NCI-H146 (cell line): ENCODE measurements at regions not wholly inside any gene's neighbourhood (a gene's known extent, or its start where the extent isn't known, plus 50 kb on each side); places are given as distances from the start of the nearest gene placed in this dataset.

Experiments used
- DNase-seq: peaks from one replicate; lab custom pipeline; 2025; lab: John Stamatoyannopoulos, UW

GRCh38 chr2:66691031-66691965 is 256.4 kb downstream of the MEIS1 start:
- DNase-seq, result no peak

- no peak for DNase-seq
Observed at GRCh38 chr2:66692521-66693054, 257.7 kb downstream of the MEIS1 start.

GRCh38 chr2:66693076-66693965 is 258.4 kb downstream of the MEIS1 start:
- DNase-seq, result no peak

- no peak for DNase-seq
Observed at GRCh38 chr2:66694087-66694860, 259.3 kb downstream of the MEIS1 start.

GRCh38 chr2:66695226-66695735 is 260.4 kb downstream of the MEIS1 start:
- DNase-seq, result no peak

GRCh38 chr2:66696374-66696773 is 261.4 kb downstream of the MEIS1 start:
- DNase-seq, result peak; percentile 69

- DNase-seq, result no peak
Observed at GRCh38 chr2:66696886-66697285, 262.0 kb downstream of the MEIS1 start.

- DNase-seq, result no peak
Observed at GRCh38 chr2:66697366-66697765, 262.4 kb downstream of the MEIS1 start.

GRCh38 chr2:66698091-66698490 is 263.2 kb downstream of the MEIS1 start:
- DNase-seq, result no peak

GRCh38 chr2:66698576-66699239 is 263.8 kb downstream of the MEIS1 start:
- no peak for DNase-seq

GRCh38 chr2:66699416-66699792 is 264.5 kb downstream of the MEIS1 start:
- DNase-seq, result no peak

GRCh38 chr2:66699793-66700676 is 265.1 kb downstream of the MEIS1 start:
- DNase-seq, result peak; percentile 33

- no peak for DNase-seq
Observed at GRCh38 chr2:66700677-66701066, 265.7 kb downstream of the MEIS1 start.

GRCh38 chr2:66701251-66701650 is 266.3 kb downstream of the MEIS1 start:
- DNase-seq, result no peak

GRCh38 chr2:66701656-66702055 is 266.7 kb downstream of the MEIS1 start:
- no peak for DNase-seq

- no peak for DNase-seq
Observed at GRCh38 chr2:66702301-66702700, 267.4 kb downstream of the MEIS1 start.

- DNase-seq, result no peak
Observed at GRCh38 chr2:66704786-66705185, 269.9 kb downstream of the MEIS1 start.

- DNase-seq, result no peak
Observed at GRCh38 chr2:66714610-66715009, 279.7 kb downstream of the MEIS1 start.

GRCh38 chr2:66717218-66717905 is 282.4 kb downstream of the MEIS1 start:
- DNase-seq, result no peak
